ENCODE measurements at regions not wholly inside any gene's neighbourhood (a gene's known extent, or its start where the extent isn't known, plus 50 kb on each side); places are given as distances from the start of the nearest gene placed in this dataset.

- TF ChIP-seq CHD2 (IDR thresholded peaks at IDR 0.05; ENCODE audit: low read length, partially characterized antibody) (no peak), POLR2A (IDR thresholded peaks at IDR 0.05; ENCODE audit: low read length) (no peak)
Observed at GRCh38 chr3:153273217-153273616, 111.2 kb downstream of the RAP2B start.

All from A549 (cell line).